Urinary bladder (tissue), 3 donors: ENCODE measurements at regions not wholly inside any gene's neighbourhood (a gene's known extent, or its start where the extent isn't known, plus 50 kb on each side); places are given as distances from the start of the nearest gene placed in this dataset.

ENCODE experiments used
- DNase-seq: peaks from one replicate; pipeline ENCODE4 v3.0.0-alpha.2; 2015; ENCODE audit errors: extremely low spot score
- H3K27ac ChIP-seq: one replicate; pipeline ENCODE4 v1.5.1; 2013; ENCODE audit warnings: low read depth, mild to moderate bottlenecking, moderate library complexity
- H3K36me3 ChIP-seq: one replicate; pipeline ENCODE4 v1.6.1; 2013; ENCODE audit warnings: mild to moderate bottlenecking, moderate library complexity; ENCODE audit not compliant: insufficient read depth
- H3K4me1 ChIP-seq: one replicate; pipeline ENCODE4 v1.6.1; 2013; ENCODE audit warnings: mild to moderate bottlenecking, moderate library complexity; ENCODE audit not compliant: insufficient read depth
- H3K4me3 ChIP-seq: one replicate; pipeline ENCODE4 v1.5.1; 2013; ENCODE audit warnings: low read depth, low read length
- WGBS: extraction: QIAGEN DNeasy Blood & Tissue Kit; methylation state at CpG from one replicate; pipeline ENCODE4 v1.1.7; 2013; 5-methylcytosine and 5-hydroxymethylcytosine counted together
- donor health status: healthy with polysubstance abuse.
- donor health status: healthy.

- H3K4me3 ChIP-seq, result no peak overlapping the region
- no peaks in the 10 kb centered on the region for H3K4me1 ChIP-seq
- WGBS, result 82% methylated on average over 4 of the region's 4 CpGs
- H3K36me3 ChIP-seq, result no peaks in the 10 kb centered on the region
- DNase-seq, result no peak
- no peak overlapping the region for H3K27ac ChIP-seq
Observed at GRCh38 chr4:129371065-129371464, 275.1 kb downstream of the C4orf33 start.

DNA sequence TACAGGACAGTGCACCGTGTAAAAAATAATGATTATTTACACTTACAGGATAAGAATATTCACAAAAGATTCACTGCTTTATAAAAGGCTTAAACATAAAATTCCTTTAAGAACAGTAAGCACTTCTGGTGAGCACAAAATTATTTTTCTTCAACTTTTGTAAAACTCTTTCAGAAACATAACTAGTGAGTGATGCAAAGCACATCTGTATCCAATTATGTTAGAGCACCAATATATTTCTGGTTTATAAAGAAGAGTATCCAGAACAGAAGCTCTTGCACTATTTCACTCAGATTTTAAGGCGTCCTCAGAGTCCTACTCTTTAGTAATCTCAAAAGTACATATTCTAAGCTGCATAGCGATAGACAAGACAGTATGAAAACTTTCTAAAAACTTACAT, 276.0 kb downstream of the C4orf33 start:
- Histone ChIP-seq H3K27ac (no peak overlapping the region), H3K36me3 (no peaks in the 10 kb centered on the region), H3K4me1 (no peaks in the 10 kb centered on the region), H3K4me3 (no peak overlapping the region)
- DNase-seq, result no peak
- 67% methylated on average over 3 of the region's 3 CpGs for WGBS

- no peaks in the 10 kb centered on the region for H3K36me3 ChIP-seq
- WGBS, result 33% methylated on average over 4 of the region's 4 CpGs
- H3K27ac ChIP-seq, result no peak overlapping the region
- no peak overlapping the region for H3K4me3 ChIP-seq
- no peak for DNase-seq
- H3K4me1 ChIP-seq, result no peaks in the 10 kb centered on the region
Observed at GRCh38 chr4:129377131-129377845, 281.3 kb downstream of the C4orf33 start.

DNA sequence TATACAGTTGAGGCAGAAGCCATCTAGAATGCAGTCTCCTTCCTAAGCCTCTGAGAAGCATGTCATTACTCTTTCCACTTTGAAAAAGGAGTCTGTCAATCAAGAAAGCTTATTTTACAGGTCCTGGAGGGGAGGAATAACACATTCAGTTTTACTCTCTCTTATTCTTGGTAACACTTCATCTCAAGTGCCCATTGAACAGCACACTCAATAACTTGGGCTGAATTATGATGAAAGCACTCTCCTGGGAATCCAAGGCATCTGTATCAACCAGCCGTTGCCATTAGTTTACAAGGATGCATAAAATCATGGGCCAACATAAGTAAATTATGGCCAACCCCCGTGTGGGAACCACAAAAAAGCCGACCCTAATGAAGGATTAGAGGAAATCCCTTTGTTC, 282.4 kb downstream of the C4orf33 start:
- H3K36me3 ChIP-seq, result no peaks in the 10 kb centered on the region
- no peak overlapping the region for H3K27ac ChIP-seq
- 50% methylated on average over 3 of the region's 3 CpGs for WGBS
- DNase-seq, result no peak
- H3K4me1 ChIP-seq, result no peaks in the 10 kb centered on the region
- no peak overlapping the region for H3K4me3 ChIP-seq

DNA sequence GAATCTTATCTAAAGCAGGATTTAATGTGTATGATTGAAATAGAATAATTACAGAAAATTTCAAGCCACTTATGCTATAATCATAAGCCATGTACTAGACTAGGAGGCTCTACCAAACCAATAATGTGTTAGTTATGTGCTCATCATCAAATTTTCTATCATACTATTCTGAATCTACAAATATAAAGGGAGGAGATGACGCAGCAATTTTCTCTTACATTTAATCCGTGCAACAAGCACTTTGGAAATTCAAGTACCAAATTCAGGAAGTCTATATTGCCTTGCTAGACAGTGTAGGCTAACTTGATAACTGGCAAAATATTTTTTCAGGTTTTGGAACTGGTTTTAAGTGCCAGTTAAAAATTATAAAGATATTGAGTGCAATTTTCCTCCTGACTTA, 283.5 kb downstream of the C4orf33 start:
- H3K36me3 ChIP-seq, result no peaks in the 10 kb centered on the region
- 89% methylated on average over 2 of the region's 2 CpGs for WGBS
- DNase-seq, result no peak
- no peak overlapping the region for H3K4me3 ChIP-seq
- H3K4me1 ChIP-seq, result no peaks in the 10 kb centered on the region
- no peak overlapping the region for H3K27ac ChIP-seq

GRCh38 chr4:129384974-129385373, 289.0 kb downstream of the C4orf33 start:
- H3K27ac ChIP-seq, result no peak overlapping the region
- H3K36me3 ChIP-seq, result no peaks in the 10 kb centered on the region
- no peak for DNase-seq
- WGBS, result 84% methylated on average over 1 of the region's 1 CpG
- no peaks in the 10 kb centered on the region for H3K4me1 ChIP-seq
- no peak overlapping the region for H3K4me3 ChIP-seq

- H3K27ac ChIP-seq, result no peak overlapping the region
- H3K4me1 ChIP-seq, result no peaks in the 10 kb centered on the region
- H3K36me3 ChIP-seq, result no peaks in the 10 kb centered on the region
- no peak for DNase-seq
- no peak overlapping the region for H3K4me3 ChIP-seq
Observed at GRCh38 chr4:129387666-129388065, 291.7 kb downstream of the C4orf33 start.

DNA sequence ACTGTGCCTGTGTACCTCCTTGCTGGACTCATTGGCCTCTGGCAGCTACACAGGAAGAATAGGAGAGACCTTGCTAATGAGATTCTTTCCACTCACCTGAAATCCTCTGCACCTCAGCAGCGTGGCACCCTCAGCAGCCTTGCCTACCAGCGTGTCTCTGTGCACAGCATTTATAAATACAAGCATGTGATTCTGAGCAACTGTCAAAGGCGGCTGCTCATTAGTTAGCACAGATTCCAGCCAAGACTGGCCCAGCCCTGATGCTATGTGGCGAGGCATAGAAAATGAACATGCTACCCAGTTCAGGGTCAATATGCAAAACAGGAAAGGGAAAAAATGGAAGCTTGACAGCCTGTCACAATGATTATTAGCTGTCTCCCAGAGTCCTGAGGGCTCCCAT, 298.0 kb downstream of the C4orf33 start:
- Histone ChIP-seq H3K4me3 (no peak overlapping the region), H3K36me3 (no peaks in the 10 kb centered on the region), H3K4me1 (no peaks in the 10 kb centered on the region), H3K27ac (no peak overlapping the region)
- no peak for DNase-seq
- 89% methylated on average over 4 of the region's 4 CpGs for WGBS

- Histone ChIP-seq H3K27ac (no peak overlapping the region), H3K36me3 (no peaks in the 10 kb centered on the region), H3K4me3 (no peak overlapping the region), H3K4me1 (no peaks in the 10 kb centered on the region)
- 71% methylated on average over 6 of the region's 6 CpGs for WGBS
- no peak for DNase-seq
Observed at GRCh38 chr4:129394635-129395034, 298.7 kb downstream of the C4orf33 start.

- Histone ChIP-seq H3K4me3 (no peak overlapping the region), H3K4me1 (no peaks in the 10 kb centered on the region), H3K36me3 (no peaks in the 10 kb centered on the region), H3K27ac (no peak overlapping the region)
- DNase-seq, result no peak
- 89% methylated on average over 1 of the region's 1 CpG for WGBS
Observed at GRCh38 chr4:129403848-129404247, 307.9 kb downstream of the C4orf33 start.

GRCh38 chr4:129410115-129410514, 314.2 kb downstream of the C4orf33 start:
- H3K4me1 ChIP-seq, result no peaks in the 10 kb centered on the region
- no peak for DNase-seq
- no peak overlapping the region for H3K4me3 ChIP-seq
- 73% methylated on average over 3 of the region's 3 CpGs for WGBS
- H3K27ac ChIP-seq, result no peak overlapping the region
- no peaks in the 10 kb centered on the region for H3K36me3 ChIP-seq

DNA sequence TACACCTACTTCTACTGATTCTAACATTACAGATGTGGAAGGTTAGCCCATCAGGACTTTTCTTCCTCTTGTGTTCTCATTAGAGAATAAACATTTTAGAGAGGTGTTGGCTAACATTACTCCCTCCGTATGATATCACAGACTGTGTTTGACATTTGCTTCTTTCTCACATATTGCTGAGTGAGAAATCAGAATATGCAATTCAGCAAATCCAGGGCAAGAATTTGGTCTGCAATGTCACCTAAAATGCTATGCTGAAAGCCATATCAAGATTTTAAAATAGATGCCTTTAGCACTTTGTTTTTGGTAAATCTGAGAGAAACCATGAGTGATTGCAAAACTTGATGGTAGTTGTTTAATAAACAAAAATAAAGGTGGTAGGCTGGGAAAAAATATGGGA, 319.1 kb downstream of the C4orf33 start:
- Histone ChIP-seq H3K36me3 (no peaks in the 10 kb centered on the region), H3K27ac (no peak overlapping the region), H3K4me1 (no peaks in the 10 kb centered on the region), H3K4me3 (no peak overlapping the region)
- DNase-seq, result no peak
- WGBS, result 62% methylated on average over 1 of the region's 1 CpG

- no peak overlapping the region for H3K4me3 ChIP-seq
- DNase-seq, result no peak
- H3K27ac ChIP-seq, result no peak overlapping the region
- WGBS, result 63% methylated on average over 1 of the region's 1 CpG
- H3K4me1 ChIP-seq, result no peaks in the 10 kb centered on the region
- no peaks in the 10 kb centered on the region for H3K36me3 ChIP-seq
Observed at GRCh38 chr4:129420637-129421036, 324.7 kb downstream of the C4orf33 start.

GRCh38 chr4:129422277-129422676, 326.3 kb downstream of the C4orf33 start:
- no peak for DNase-seq
- Histone ChIP-seq H3K4me3 (no peak overlapping the region), H3K36me3 (no peaks in the 10 kb centered on the region)

DNA sequence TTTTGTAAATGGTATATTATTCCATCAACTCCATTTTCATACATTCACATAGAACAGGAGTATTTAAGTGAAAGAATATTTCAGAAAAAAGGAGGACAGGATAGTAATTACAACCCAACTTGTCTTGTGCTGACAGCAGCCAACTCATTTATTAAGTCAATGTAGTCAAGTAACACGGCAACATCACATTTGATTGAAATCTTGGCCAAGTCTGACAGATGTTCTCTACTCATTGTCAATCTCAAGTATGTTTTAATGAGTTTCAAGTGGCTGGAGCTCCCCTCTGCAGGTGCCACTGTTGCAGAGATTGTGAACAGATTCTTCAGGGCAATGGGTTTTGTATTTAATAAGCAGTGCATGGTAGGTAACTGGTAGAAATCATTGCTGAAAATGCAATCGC, 332.5 kb downstream of the C4orf33 start:
- no peak overlapping the region for H3K4me3 ChIP-seq
- DNase-seq, result no peak
- H3K27ac ChIP-seq, result no peak overlapping the region
- H3K36me3 ChIP-seq, result no peaks in the 10 kb centered on the region
- 88% methylated on average over 2 of the region's 2 CpGs for WGBS
- no peaks in the 10 kb centered on the region for H3K4me1 ChIP-seq

More at GRCh38 chr4:129422277-129422676, 326.3 kb downstream of the C4orf33 start:
- H3K27ac ChIP-seq, result no peak overlapping the region
- H3K4me1 ChIP-seq, result no peaks in the 10 kb centered on the region
